Neuron (in vitro differentiated cells): ENCODE measurements at regions not wholly inside any gene's neighbourhood (a gene's known extent, or its start where the extent isn't known, plus 50 kb on each side); places are given as distances from the start of the nearest gene placed in this dataset.

ENCODE experiments used
- H2AFZ ChIP-seq: one replicate; pipeline ENCODE4 v1.6.1; 2013; ENCODE audit warnings: low read depth, mild to moderate bottlenecking, inconsistent platforms, low read length, moderate library complexity
- H3K27me3 ChIP-seq: one replicate; pipeline ENCODE4 v1.6.1; 2013; ENCODE audit warnings: low read length; ENCODE audit not compliant: insufficient read depth
- H3K36me3 ChIP-seq: one replicate; pipeline ENCODE4 v1.6.1; 2013; ENCODE audit warnings: low read length; ENCODE audit not compliant: insufficient read depth
- H3K4me1 ChIP-seq: one replicate; pipeline ENCODE4 v1.6.1; 2013; ENCODE audit warnings: low read length; ENCODE audit not compliant: insufficient read depth
- H3K4me3 ChIP-seq: 2 replicates; pipeline ENCODE4 v1.5.1; 2013; ENCODE audit warnings: mild to moderate bottlenecking, low read length, moderate library complexity
- H3K9me3 ChIP-seq: one replicate; pipeline ENCODE4 v1.6.1; 2013; ENCODE audit warnings: low read length

- H3K27me3 ChIP-seq, result no peaks in the 10 kb centered on the region
- H3K9me3 ChIP-seq, result no peaks in the 10 kb centered on the region
- no peak overlapping the region for H2AFZ ChIP-seq
- H3K36me3 ChIP-seq, result no peaks in the 10 kb centered on the region
- H3K4me3 ChIP-seq, result no peak overlapping the region
- H3K4me1 ChIP-seq, result no peaks in the 10 kb centered on the region
Observed at GRCh38 chr9:26358836-26359235, 533.8 kb downstream of the CAAP1 start.

DNA sequence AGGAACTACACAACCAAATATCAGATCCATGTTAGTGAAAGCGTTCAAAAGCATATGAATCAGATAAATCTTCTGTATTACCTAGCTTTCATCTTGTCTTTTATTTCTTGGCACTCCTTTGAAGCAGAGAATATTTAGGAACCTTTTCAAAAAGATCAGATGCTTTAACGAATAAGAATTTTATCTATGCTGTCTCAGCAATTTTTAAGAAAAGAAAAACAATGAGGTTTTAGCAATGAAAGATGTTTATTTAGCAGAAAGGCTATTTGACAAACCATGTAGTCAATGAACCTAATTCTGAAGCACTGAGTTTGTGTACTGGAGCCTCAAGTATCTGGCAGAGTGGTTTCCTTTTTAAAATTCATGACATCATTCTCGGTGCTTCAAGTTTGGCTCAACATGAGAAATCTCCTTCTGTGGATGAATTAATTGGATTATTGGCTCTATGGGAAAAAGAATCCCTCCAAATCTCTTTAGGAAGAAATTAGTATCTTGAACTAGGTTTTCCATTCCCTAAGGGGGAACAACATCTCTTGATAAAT lies 534.7 kb downstream of the CAAP1 start:
- no peaks in the 10 kb centered on the region for H3K36me3 ChIP-seq

GRCh38 chr9:26356491-26356890 lies 536.1 kb downstream of the CAAP1 start:
- Histone ChIP-seq H3K36me3 (no peaks in the 10 kb centered on the region), H3K4me1 (no peaks in the 10 kb centered on the region), H3K27me3 (no peaks in the 10 kb centered on the region), H2AFZ (no peak overlapping the region), H3K4me3 (no peak overlapping the region), H3K9me3 (no peaks in the 10 kb centered on the region)

More for the DNA sequence above, 534.7 kb downstream of the CAAP1 start:
- H3K4me3 ChIP-seq, result no peak overlapping the region
- H2AFZ ChIP-seq, result no peak overlapping the region
- H3K9me3 ChIP-seq, result no peaks in the 10 kb centered on the region
- H3K27me3 ChIP-seq, result no peaks in the 10 kb centered on the region
- H3K4me1 ChIP-seq, result no peaks in the 10 kb centered on the region

- no peaks in the 10 kb centered on the region for H3K9me3 ChIP-seq
- no peaks in the 10 kb centered on the region for H3K4me1 ChIP-seq
- no peak overlapping the region for H3K4me3 ChIP-seq
- H3K36me3 ChIP-seq, result no peaks in the 10 kb centered on the region
- H3K27me3 ChIP-seq, result no peaks in the 10 kb centered on the region
- no peak overlapping the region for H2AFZ ChIP-seq
Observed at GRCh38 chr9:26346942-26347477, 545.6 kb downstream of the CAAP1 start.

- Histone ChIP-seq H2AFZ (no peak overlapping the region), H3K27me3 (no peaks in the 10 kb centered on the region), H3K4me3 (no peak overlapping the region), H3K4me1 (no peaks in the 10 kb centered on the region), H3K9me3 (no peaks in the 10 kb centered on the region), H3K36me3 (no peaks in the 10 kb centered on the region)
Observed at GRCh38 chr9:26341545-26341944, 551.1 kb downstream of the CAAP1 start.

GRCh38 chr9:26339796-26340195 lies 552.8 kb downstream of the CAAP1 start:
- Histone ChIP-seq H3K4me1 (no peaks in the 10 kb centered on the region), H3K36me3 (no peaks in the 10 kb centered on the region), H3K9me3 (no peaks in the 10 kb centered on the region), H3K27me3 (no peaks in the 10 kb centered on the region), H3K4me3 (no peak overlapping the region), H2AFZ (no peak overlapping the region)

DNA sequence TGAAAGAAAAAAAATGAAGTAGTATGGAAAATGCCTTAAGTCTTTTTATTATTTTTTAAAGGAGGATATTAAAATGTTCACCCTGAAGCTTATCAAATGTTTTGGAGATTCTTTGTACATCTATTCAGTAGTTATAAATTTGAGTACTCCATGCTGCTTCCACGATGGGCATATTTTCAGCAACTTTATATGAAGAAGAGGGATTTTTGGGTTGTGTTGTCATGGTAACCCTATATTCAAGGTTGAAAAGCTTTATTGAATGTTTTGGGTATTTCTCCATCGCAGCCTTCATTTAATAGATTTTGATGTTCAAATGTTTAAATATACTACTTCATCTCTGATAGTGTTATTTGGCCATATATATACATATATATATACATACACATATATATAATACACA lies 557.5 kb downstream of the CAAP1 start:
- Histone ChIP-seq H3K4me1 (no peaks in the 10 kb centered on the region), H3K4me3 (no peak overlapping the region), H3K27me3 (no peaks in the 10 kb centered on the region), H2AFZ (no peak overlapping the region), H3K36me3 (no peaks in the 10 kb centered on the region), H3K9me3 (no peaks in the 10 kb centered on the region)

- Histone ChIP-seq H3K27me3 (no peaks in the 10 kb centered on the region), H2AFZ (no peak overlapping the region), H3K4me1 (no peaks in the 10 kb centered on the region), H3K36me3 (no peaks in the 10 kb centered on the region), H3K9me3 (no peaks in the 10 kb centered on the region), H3K4me3 (no peak overlapping the region)
Observed at GRCh38 chr9:26334706-26335105, 557.9 kb downstream of the CAAP1 start.

- H2AFZ ChIP-seq, result no peak overlapping the region
- no peaks in the 10 kb centered on the region for H3K27me3 ChIP-seq
- H3K4me3 ChIP-seq, result no peak overlapping the region
- H3K4me1 ChIP-seq, result no peaks in the 10 kb centered on the region
- H3K36me3 ChIP-seq, result no peaks in the 10 kb centered on the region
- H3K9me3 ChIP-seq, result no peaks in the 10 kb centered on the region
Observed at GRCh38 chr9:26331223-26331622, 561.4 kb downstream of the CAAP1 start.

GRCh38 chr9:26329974-26330373 lies 562.6 kb downstream of the CAAP1 start:
- Histone ChIP-seq H3K27me3 (no peaks in the 10 kb centered on the region), H3K4me1 (no peaks in the 10 kb centered on the region), H3K36me3 (no peaks in the 10 kb centered on the region), H3K9me3 (no peaks in the 10 kb centered on the region), H3K4me3 (no peak overlapping the region), H2AFZ (no peak overlapping the region)

GRCh38 chr9:26326563-26326962 lies 566.0 kb downstream of the CAAP1 start:
- H3K9me3 ChIP-seq, result no peaks in the 10 kb centered on the region
- H3K4me3 ChIP-seq, result no peak overlapping the region
- H3K36me3 ChIP-seq, result no peaks in the 10 kb centered on the region
- no peaks in the 10 kb centered on the region for H3K27me3 ChIP-seq
- no peaks in the 10 kb centered on the region for H3K4me1 ChIP-seq
- no peak overlapping the region for H2AFZ ChIP-seq

DNA sequence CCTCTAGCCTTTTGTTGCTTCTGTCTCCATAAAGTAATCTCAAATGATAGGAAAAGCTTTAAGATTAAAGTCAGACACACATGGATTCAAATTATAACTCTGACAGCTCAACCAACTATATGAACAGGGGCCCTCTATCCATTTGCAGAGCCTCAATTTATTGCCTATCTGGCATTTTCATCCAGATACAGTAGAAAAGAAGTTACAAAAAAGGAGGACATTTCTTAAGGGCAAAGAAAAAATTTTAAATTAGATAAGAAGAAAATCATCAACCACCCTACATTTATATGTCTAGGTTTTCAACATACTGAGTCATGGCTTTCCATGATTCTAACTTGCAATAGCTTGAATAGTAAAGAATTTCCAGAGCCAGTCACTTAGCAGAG lies 567.2 kb downstream of the CAAP1 start:
- Histone ChIP-seq H3K36me3 (no peaks in the 10 kb centered on the region), H3K27me3 (no peaks in the 10 kb centered on the region), H3K4me3 (no peak overlapping the region), H3K9me3 (no peaks in the 10 kb centered on the region), H2AFZ (no peak overlapping the region), H3K4me1 (no peaks in the 10 kb centered on the region)

GRCh38 chr9:26324786-26325443 lies 567.7 kb downstream of the CAAP1 start:
- H3K4me1 ChIP-seq, result no peaks in the 10 kb centered on the region
- no peaks in the 10 kb centered on the region for H3K9me3 ChIP-seq
- no peaks in the 10 kb centered on the region for H3K36me3 ChIP-seq
- no peak overlapping the region for H2AFZ ChIP-seq
- H3K27me3 ChIP-seq, result no peaks in the 10 kb centered on the region
- no peak overlapping the region for H3K4me3 ChIP-seq

DNA sequence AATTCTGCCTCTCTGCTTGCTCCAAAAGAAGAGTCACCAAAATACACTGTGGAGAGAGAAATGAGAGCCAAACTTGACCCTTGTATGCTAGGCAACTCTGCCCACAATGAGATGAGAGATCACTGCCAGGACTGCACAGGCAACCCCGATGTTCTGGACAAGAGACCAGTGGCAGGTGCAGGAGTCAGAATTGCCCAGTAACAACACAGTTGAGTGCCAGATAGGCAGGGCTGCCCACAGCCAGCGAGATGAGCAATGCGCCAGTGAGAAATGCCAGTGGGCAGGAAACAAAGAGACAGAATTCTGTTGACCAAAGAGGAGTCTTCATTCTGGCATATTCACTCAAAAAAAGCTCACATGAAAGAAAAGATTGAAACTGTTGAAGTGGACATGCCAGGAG lies 570.7 kb downstream of the CAAP1 start:
- Histone ChIP-seq H3K4me1 (no peaks in the 10 kb centered on the region), H3K27me3 (no peaks in the 10 kb centered on the region), H3K9me3 (no peaks in the 10 kb centered on the region), H3K36me3 (no peaks in the 10 kb centered on the region), H3K4me3 (no peak overlapping the region), H2AFZ (no peak overlapping the region)
